Lung (tissue), 11 donors: ENCODE measurements at regions not wholly inside any gene's neighbourhood (a gene's known extent, or its start where the extent isn't known, plus 50 kb on each side); places are given as distances from the start of the nearest gene placed in this dataset.

Experiments
- ATAC-seq: fragments of 200-7000 bp; cut with Tn5 transposase; one replicate; pipeline ENCODE4 v1.9.1; 2020; ENCODE audit warnings: moderate number of reproducible peaks; ENCODE audit not compliant: insufficient read depth, low FRiP score
- DNase-seq, 3 donors: peaks; one replicate each; pipeline ENCODE4 v3.0.0-alpha.2; 2013 to 2017
- H3K27ac ChIP-seq, 2 donors: one replicate each; pipeline ENCODE4 v1.5.1; 2013; ENCODE audit warnings: mild to moderate bottlenecking in 2 of 2, moderate library complexity in 2 of 2, control low read depth in 1 of 2, inconsistent platforms in 1 of 2, low read depth in 1 of 2, low read length in 1 of 2
- H3K27me3 ChIP-seq, 3 donors: one replicate each; pipeline ENCODE4 v1.5.1; 2013; ENCODE audit warnings: low read length in 2 of 3; ENCODE audit not compliant: control insufficient read depth in 3 of 3, insufficient read depth in 3 of 3
- H3K36me3 ChIP-seq, 4 donors: one replicate each; pipeline ENCODE4 v1.5.1; 2013; ENCODE audit warnings: low read length in 4 of 4, mild to moderate bottlenecking in 1 of 4, moderate library complexity in 1 of 4; ENCODE audit not compliant: control insufficient read depth in 4 of 4, insufficient read depth in 4 of 4
- H3K4me1 ChIP-seq, 5 donors: one replicate each; pipeline ENCODE4 v1.5.1; 2013; ENCODE audit warnings: low read length in 5 of 5, mild to moderate bottlenecking in 2 of 5, moderate library complexity in 1 of 5; ENCODE audit not compliant: control insufficient read depth in 5 of 5, insufficient read depth in 5 of 5
- H3K4me3 ChIP-seq: one replicate; pipeline ENCODE4 v1.5.1; 2013; ENCODE audit warnings: mild to moderate bottlenecking, control low read depth, moderate library complexity
- H3K9ac ChIP-seq, 2 donors: one replicate each; pipeline ENCODE4 v1.5.1; 2013; ENCODE audit warnings: low read length in 2 of 2, control low read depth in 1 of 2; ENCODE audit not compliant: insufficient read depth in 1 of 2
- H3K9me3 ChIP-seq, 4 donors: one replicate each; pipeline ENCODE4 v1.5.1; 2013; ENCODE audit warnings: low read length in 3 of 4, mild to moderate bottlenecking in 1 of 4, moderate library complexity in 1 of 4; ENCODE audit not compliant: control insufficient read depth in 4 of 4, insufficient read depth in 3 of 4
- CTCF ChIP-seq: IDR thresholded peaks from 2 replicates; pipeline ENCODE4 v1.5.1; 2012; ENCODE audit warnings: mild to moderate bottlenecking; ENCODE audit errors: control extremely low read depth, extremely low read depth
- WGBS, 2 donors: extraction: QIAGEN DNeasy Blood & Tissue Kit; methylation state at CpG; one replicate each; pipeline ENCODE4 v1.1.7; 2013; 5-methylcytosine and 5-hydroxymethylcytosine counted together
- donor health status: control.
- donor health status: control.
- donor health status: Bipolar disorder and iron deficiency.
- donor health status: healthy.
- donor health status: DM: yes; HTN: yes; CAD: no.

GRCh38 chr4:10982305-10982704, 297.7 kb upstream of the CLNK start:
- no peak overlapping the region for H3K9ac ChIP-seq
- ATAC-seq (no peak), DNase-seq (no peak)
- H3K4me3 ChIP-seq: no peak overlapping the region
- no peak overlapping the region for H3K27ac ChIP-seq
- H3K36me3 ChIP-seq: no peaks in the 10 kb centered on the region
- H3K27me3 ChIP-seq: no peaks in the 10 kb centered on the region
- H3K4me1 ChIP-seq: peaks cover 0 to 3% (median 0%) of the 10 kb centered on the region in 5 donors
- no peaks in the 10 kb centered on the region for H3K9me3 ChIP-seq
- WGBS, 2 donors: 3 to 19% methylated on average over 2 of the region's 2 CpGs
- TF ChIP-seq CTCF: no peak

DNA sequence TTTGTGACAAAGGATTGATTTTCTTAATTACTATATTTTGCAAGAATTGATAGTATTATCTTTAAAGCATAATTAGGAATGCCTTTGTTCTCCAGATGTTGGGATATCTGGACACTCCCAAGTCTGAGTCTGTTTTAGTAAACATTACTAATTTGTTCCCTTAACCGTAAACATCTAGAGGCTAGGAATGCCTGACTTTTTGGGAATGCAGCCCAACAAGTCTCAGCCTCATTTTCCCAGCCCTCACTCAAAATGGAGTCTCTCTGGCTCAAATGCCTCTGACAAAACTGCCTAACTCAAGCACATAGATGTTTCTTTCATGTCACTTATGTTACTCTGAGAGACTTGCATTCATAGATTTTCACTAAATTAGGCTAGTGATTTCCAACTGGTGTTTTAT, 297.0 kb upstream of the CLNK start:
- Histone ChIP-seq H3K4me3 (no peak overlapping the region), H3K4me1 (peaks cover 0 to 3% (median 0%) of the 10 kb centered on the region in 5 donors), H3K36me3 (no peaks in the 10 kb centered on the region), H3K9me3 (no peaks in the 10 kb centered on the region), H3K27me3 (no peaks in the 10 kb centered on the region), H3K9ac (no peak overlapping the region), H3K27ac (no peak overlapping the region)
- DNase-seq (peak in 2 of 3 donors; percentile 26 to 39), ATAC-seq (no peak)
- TF ChIP-seq CTCF: no peak
- WGBS, 2 donors: 67 to 82% methylated on average over 1 of the region's 1 CpG

- Histone ChIP-seq H3K4me3 (no peak overlapping the region), H3K36me3 (no peaks in the 10 kb centered on the region), H3K4me1 (peaks cover 0 to 3% (median 0%) of the 10 kb centered on the region in 5 donors), H3K9ac (no peak overlapping the region), H3K9me3 (no peaks in the 10 kb centered on the region), H3K27ac (no peak overlapping the region), H3K27me3 (no peaks in the 10 kb centered on the region)
- DNase-seq (no peak), ATAC-seq (no peak)
- 88 to 92% methylated on average over 5 of the region's 5 CpGs for WGBS, 2 donors
- TF ChIP-seq CTCF: no peak
Observed at GRCh38 chr4:10981096-10981495, 296.5 kb upstream of the CLNK start.

DNA sequence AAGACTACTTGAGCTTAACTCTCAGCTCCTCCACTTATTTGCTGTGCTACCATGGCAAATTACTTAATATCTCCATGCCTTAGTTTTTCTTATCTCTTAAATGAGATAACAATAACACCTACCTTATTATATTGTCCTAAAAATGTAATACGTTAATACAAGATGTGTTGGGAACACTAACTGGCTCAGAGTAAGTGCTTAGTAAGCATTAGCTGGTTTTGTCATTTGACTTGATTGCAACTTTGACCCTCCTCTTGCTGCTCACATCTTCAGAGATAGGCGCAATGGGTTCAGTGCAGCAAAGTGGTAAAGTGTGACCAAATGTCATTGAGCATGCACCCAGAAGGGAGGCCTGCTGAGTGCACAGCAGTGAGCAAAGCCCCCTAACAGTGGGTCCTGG, 294.5 kb upstream of the CLNK start:
- 92 to 93% methylated on average over 2 of the region's 2 CpGs for WGBS, 2 donors
- TF ChIP-seq CTCF: no peak
- no peaks in the 10 kb centered on the region for H3K9me3 ChIP-seq
- no peak overlapping the region for H3K27ac ChIP-seq
- peaks cover 0 to 3% (median 0%) of the 10 kb centered on the region in 5 donors for H3K4me1 ChIP-seq
- H3K4me3 ChIP-seq: no peak overlapping the region
- H3K36me3 ChIP-seq: no peaks in the 10 kb centered on the region
- ATAC-seq: no peak
- H3K27me3 ChIP-seq: no peaks in the 10 kb centered on the region
- no peak overlapping the region for H3K9ac ChIP-seq
- no peak for DNase-seq
